ENCODE measurements at regions not wholly inside any gene's neighbourhood (a gene's known extent, or its start where the extent isn't known, plus 50 kb on each side); places are given as distances from the start of the nearest gene placed in this dataset.

DNA sequence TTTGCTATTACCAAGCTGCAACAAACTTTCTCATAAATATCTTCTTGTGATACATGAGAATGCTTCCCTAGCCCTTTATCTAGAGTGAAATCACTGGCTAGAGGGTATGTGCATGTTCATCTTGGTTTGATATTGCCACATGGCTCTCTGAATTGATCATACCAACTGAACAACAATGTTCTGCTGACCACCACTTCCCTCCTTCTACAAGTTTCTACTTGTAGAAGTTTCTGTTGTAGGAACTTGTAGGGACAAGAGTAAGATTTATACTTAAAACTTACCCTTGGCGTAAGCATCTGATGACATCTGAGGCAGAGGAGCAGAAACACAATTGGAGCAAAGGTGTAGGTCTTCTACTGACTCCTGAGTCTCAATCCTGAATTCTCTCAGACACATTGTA is 86.3 kb upstream of the FAM13C start:
- Histone ChIP-seq H3K27me3 (ENCODE audit: insufficient read depth, low read depth, low read length) (no peaks in the 10 kb centered on the region), H3K79me2 (replicated peaks; ENCODE audit: insufficient read depth, low read length) (no peaks in the 10 kb centered on the region), H3K4me2 (ENCODE audit: low read length) (no peak overlapping the region), H3K9me3 (ENCODE audit: low read length) (no peaks in the 10 kb centered on the region), H3K4me3 (ENCODE audit: low read length) (no peak overlapping the region), H3F3A (ENCODE audit: insufficient read depth, low read length, poor library complexity, severe bottlenecking) (no peaks in the 10 kb centered on the region), H3K27ac (ENCODE audit: low read length) (no peak overlapping the region), H2AFZ (ENCODE audit: low read depth, low read length) (no peak overlapping the region), H4K20me1 (ENCODE audit: insufficient read depth) (no peaks in the 10 kb centered on the region), H3K36me3 (ENCODE audit: insufficient read depth, low read length) (no peaks in the 10 kb centered on the region), H3K9me2 (ENCODE audit: insufficient read depth, low read length) (no peaks in the 10 kb centered on the region), H3K9ac (ENCODE audit: low read length) (no peak overlapping the region)
- TF ChIP-seq TAF1 (IDR thresholded peaks at IDR 0.05; ENCODE audit: low read depth), result no peak
- TF ChIP-seq, protein P1, sequence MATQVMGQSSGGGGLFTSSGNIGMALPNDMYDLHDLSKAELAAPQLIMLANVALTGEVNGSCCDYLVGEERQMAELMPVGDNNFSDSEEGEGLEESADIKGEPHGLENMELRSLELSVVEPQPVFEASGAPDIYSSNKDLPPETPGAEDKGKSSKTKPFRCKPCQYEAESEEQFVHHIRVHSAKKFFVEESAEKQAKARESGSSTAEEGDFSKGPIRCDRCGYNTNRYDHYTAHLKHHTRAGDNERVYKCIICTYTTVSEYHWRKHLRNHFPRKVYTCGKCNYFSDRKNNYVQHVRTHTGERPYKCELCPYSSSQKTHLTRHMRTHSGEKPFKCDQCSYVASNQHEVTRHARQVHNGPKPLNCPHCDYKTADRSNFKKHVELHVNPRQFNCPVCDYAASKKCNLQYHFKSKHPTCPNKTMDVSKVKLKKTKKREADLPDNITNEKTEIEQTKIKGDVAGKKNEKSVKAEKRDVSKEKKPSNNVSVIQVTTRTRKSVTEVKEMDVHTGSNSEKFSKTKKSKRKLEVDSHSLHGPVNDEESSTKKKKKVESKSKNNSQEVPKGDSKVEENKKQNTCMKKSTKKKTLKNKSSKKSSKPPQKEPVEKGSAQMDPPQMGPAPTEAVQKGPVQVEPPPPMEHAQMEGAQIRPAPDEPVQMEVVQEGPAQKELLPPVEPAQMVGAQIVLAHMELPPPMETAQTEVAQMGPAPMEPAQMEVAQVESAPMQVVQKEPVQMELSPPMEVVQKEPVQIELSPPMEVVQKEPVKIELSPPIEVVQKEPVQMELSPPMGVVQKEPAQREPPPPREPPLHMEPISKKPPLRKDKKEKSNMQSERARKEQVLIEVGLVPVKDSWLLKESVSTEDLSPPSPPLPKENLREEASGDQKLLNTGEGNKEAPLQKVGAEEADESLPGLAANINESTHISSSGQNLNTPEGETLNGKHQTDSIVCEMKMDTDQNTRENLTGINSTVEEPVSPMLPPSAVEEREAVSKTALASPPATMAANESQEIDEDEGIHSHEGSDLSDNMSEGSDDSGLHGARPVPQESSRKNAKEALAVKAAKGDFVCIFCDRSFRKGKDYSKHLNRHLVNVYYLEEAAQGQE (IDR thresholded peaks at IDR 0.05; ENCODE audit: borderline replicate concordance), result no peak
- no peak for TF ChIP-seq RAD21 (conservative IDR thresholded peaks at IDR 0.05)
- TF ChIP-seq SMC3 (conservative IDR thresholded peaks at IDR 0.05; ENCODE audit: poor library complexity), result no peak
- no peak for TF ChIP-seq EZH2 (IDR thresholded peaks at IDR 0.05; ENCODE audit: borderline replicate concordance, insufficient read depth, low read length, poor library complexity, severe bottlenecking)
- TF ChIP-seq EP300 (conservative IDR thresholded peaks at IDR 0.05; ENCODE audit: poor library complexity, severe bottlenecking), result no peak
- TF ChIP-seq MXI1 (conservative IDR thresholded peaks at IDR 0.05; ENCODE audit: poor library complexity, severe bottlenecking), result no peak
- TF ChIP-seq POLR2AphosphoS5 (IDR thresholded peaks at IDR 0.05), result no peak
- TF ChIP-seq, protein P2, sequence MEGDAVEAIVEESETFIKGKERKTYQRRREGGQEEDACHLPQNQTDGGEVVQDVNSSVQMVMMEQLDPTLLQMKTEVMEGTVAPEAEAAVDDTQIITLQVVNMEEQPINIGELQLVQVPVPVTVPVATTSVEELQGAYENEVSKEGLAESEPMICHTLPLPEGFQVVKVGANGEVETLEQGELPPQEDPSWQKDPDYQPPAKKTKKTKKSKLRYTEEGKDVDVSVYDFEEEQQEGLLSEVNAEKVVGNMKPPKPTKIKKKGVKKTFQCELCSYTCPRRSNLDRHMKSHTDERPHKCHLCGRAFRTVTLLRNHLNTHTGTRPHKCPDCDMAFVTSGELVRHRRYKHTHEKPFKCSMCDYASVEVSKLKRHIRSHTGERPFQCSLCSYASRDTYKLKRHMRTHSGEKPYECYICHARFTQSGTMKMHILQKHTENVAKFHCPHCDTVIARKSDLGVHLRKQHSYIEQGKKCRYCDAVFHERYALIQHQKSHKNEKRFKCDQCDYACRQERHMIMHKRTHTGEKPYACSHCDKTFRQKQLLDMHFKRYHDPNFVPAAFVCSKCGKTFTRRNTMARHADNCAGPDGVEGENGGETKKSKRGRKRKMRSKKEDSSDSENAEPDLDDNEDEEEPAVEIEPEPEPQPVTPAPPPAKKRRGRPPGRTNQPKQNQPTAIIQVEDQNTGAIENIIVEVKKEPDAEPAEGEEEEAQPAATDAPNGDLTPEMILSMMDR (IDR thresholded peaks at IDR 0.05; ENCODE audit: poor library complexity, severe bottlenecking), result no peak

DNA sequence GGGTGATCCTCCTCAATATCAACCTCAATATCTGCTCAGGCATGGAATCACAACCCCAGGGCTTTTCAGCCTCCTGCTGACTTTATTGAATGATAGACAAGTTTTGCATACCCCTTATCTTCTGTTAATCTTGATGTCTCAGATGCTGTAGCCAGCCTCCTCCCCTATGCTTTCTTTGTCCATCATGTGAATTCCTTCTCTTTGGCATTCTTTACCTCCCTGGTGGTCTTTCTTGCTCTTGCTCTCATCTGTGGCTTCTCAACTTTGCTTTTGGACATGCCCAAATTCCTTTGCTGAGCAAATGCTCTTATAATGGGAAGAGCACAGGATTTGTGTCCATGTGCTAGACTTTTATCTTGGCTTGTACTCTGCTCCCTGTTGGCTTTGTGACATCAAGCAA is 73.4 kb upstream of the FAM13C start:
- Histone ChIP-seq H3K27me3 (ENCODE audit: insufficient read depth, low read depth, low read length) (no peaks in the 10 kb centered on the region), H3K4me2 (ENCODE audit: low read length) (no peak overlapping the region), H3K9ac (ENCODE audit: low read length) (no peak overlapping the region), H4K20me1 (ENCODE audit: insufficient read depth) (no peaks in the 10 kb centered on the region), H3K4me3 (ENCODE audit: low read length) (no peak overlapping the region), H3K27ac (ENCODE audit: low read length) (no peak overlapping the region), H3F3A (ENCODE audit: insufficient read depth, low read length, poor library complexity, severe bottlenecking) (no peaks in the 10 kb centered on the region), H3K9me2 (ENCODE audit: insufficient read depth, low read length) (no peaks in the 10 kb centered on the region), H3K79me2 (replicated peaks; ENCODE audit: insufficient read depth, low read length) (no peaks in the 10 kb centered on the region), H2AFZ (ENCODE audit: low read depth, low read length) (no peak overlapping the region), H3K36me3 (ENCODE audit: insufficient read depth, low read length) (no peaks in the 10 kb centered on the region), H3K9me3 (ENCODE audit: low read length) (no peaks in the 10 kb centered on the region)
- TF ChIP-seq, protein P1 (IDR thresholded peaks at IDR 0.05; ENCODE audit: borderline replicate concordance), result no peak
- no peak for TF ChIP-seq MXI1 (conservative IDR thresholded peaks at IDR 0.05; ENCODE audit: poor library complexity, severe bottlenecking)

Data from neural cell (in vitro differentiated cells).